WTC11 (cell line): ENCODE measurements at regions not wholly inside any gene's neighbourhood (a gene's known extent, or its start where the extent isn't known, plus 50 kb on each side); places are given as distances from the start of the nearest gene placed in this dataset.

Experiments used
- ATAC-seq: fragments of 200-7000 bp; cut with Tn5 transposase; 2 replicates; pipeline ENCODE4 v1.10.0; 2021; ENCODE audit warnings: mild to moderate bottlenecking, moderate library complexity
- CTCF ChIA-PET: fragments of 300-600 bp; sonication (Branson Sonifier 250); formaldehyde crosslinking; loops from one replicate; lab custom pipeline; 2021; ENCODE audit warnings: antibody characterized with exemption; lab: Charles Lee
- POLR2A ChIA-PET: fragments of 350-600 bp; sonication (Branson Sonifier 250); formaldehyde crosslinking; loops from one replicate; lab custom pipeline; 2021; ENCODE audit warnings: antibody characterized with exemption; lab: Charles Lee
- DNase-seq: peaks from one replicate; pipeline ENCODE4 v3.0.0; 2021; ENCODE audit warnings: low spot score
- H3K27ac Mint-ChIP-seq: 2 replicates; pipeline ENCODE4 v1.8.0; 2021; ENCODE audit warnings: mixed read lengths
- H3K27me3 Mint-ChIP-seq: 2 replicates; pipeline ENCODE4 v1.8.0; 2021; ENCODE audit warnings: low read depth, mild to moderate bottlenecking, moderate library complexity, mixed read lengths
- H3K36me3 Mint-ChIP-seq: 2 replicates; pipeline ENCODE4 v1.8.0; 2021; ENCODE audit warnings: mixed read lengths
- H3K4me1 Mint-ChIP-seq: 2 replicates; pipeline ENCODE4 v1.8.0; 2022; ENCODE audit warnings: mixed read lengths
- H3K4me3 Mint-ChIP-seq: 2 replicates; pipeline ENCODE4 v1.8.0; 2021; ENCODE audit warnings: mild to moderate bottlenecking, moderate library complexity, mixed read lengths
- H3K9me3 Mint-ChIP-seq: 2 replicates; pipeline ENCODE4 v1.8.0; 2021; ENCODE audit warnings: mixed read lengths
- CBFB ChIP-seq: sonication (generic); formaldehyde crosslinking; IDR thresholded peaks from 2 replicates; pipeline ENCODE4 v1.8.1; 2022; ENCODE audit warnings: mild to moderate bottlenecking, low read depth, missing genetic modification reagents
- FOXK1 ChIP-seq: sonication (generic); formaldehyde crosslinking; IDR thresholded peaks from 2 replicates; pipeline ENCODE4 v1.8.0; 2022; ENCODE audit warnings: mild to moderate bottlenecking, moderate library complexity, missing genetic modification reagents
- FOXP1 ChIP-seq: sonication (generic); formaldehyde crosslinking; IDR thresholded peaks from 2 replicates; pipeline ENCODE4 v1.8.0; 2022; ENCODE audit warnings: missing genetic modification reagents, mild to moderate bottlenecking, moderate library complexity, borderline replicate concordance
- MXD4 ChIP-seq: fragments of 250-450 bp; sonication (Bioruptor Pico); IDR thresholded peaks from 2 replicates; pipeline ENCODE4 v1.8.0; 2021; ENCODE audit warnings: mild to moderate bottlenecking, moderate library complexity, borderline replicate concordance
- NFYB ChIP-seq: sonication (generic); formaldehyde crosslinking; conservative IDR thresholded peaks from 2 replicates; pipeline ENCODE4 v1.8.0; 2022; ENCODE audit warnings: low read depth, missing genetic modification reagents
- NR3C1 ChIP-seq: sonication (generic); formaldehyde crosslinking; conservative IDR thresholded peaks from 2 replicates; pipeline ENCODE4 v1.8.1; 2023; ENCODE audit warnings: low read depth, mild to moderate bottlenecking, missing genetic modification reagents
- RORB ChIP-seq: fragments of 250-450 bp; sonication (Bioruptor Pico); IDR thresholded peaks from 2 replicates; pipeline ENCODE4 v1.9.0; 2021; ENCODE audit warnings: mild to moderate bottlenecking
- SMAD3 ChIP-seq: sonication (generic); formaldehyde crosslinking; IDR thresholded peaks from 2 replicates; pipeline ENCODE4 v1.8.0; 2022; ENCODE audit warnings: missing genetic modification reagents, mild to moderate bottlenecking, borderline replicate concordance
- SMAD4 ChIP-seq: sonication (generic); formaldehyde crosslinking; IDR thresholded peaks from 2 replicates; pipeline ENCODE4 v1.8.0; 2022; ENCODE audit warnings: mild to moderate bottlenecking, missing genetic modification reagents
- TP53 ChIP-seq: sonication (generic); formaldehyde crosslinking; IDR thresholded peaks from 2 replicates; pipeline ENCODE4 v1.8.1; 2023; ENCODE audit warnings: mild to moderate bottlenecking, missing genetic modification reagents
- ZNF263 ChIP-seq: sonication (generic); formaldehyde crosslinking; IDR thresholded peaks from 2 replicates; pipeline ENCODE4 v1.8.1; 2022; ENCODE audit warnings: low read depth, mild to moderate bottlenecking, moderate library complexity, missing genetic modification reagents
- ZNF671 ChIP-seq: fragments of 250-450 bp; sonication (Bioruptor Pico); IDR thresholded peaks from 2 replicates; pipeline ENCODE4 v1.8.0; 2021; ENCODE audit warnings: mild to moderate bottlenecking
- TF ChIP-seq, protein P1 (sequence below): sonication (generic); formaldehyde crosslinking; IDR thresholded peaks from 2 replicates; pipeline ENCODE4 v1.8.0; 2022; ENCODE audit warnings: missing genetic modification reagents
- TF ChIP-seq, protein P2 (sequence below): fragments of 250-450 bp; sonication (Bioruptor Pico); IDR thresholded peaks from 2 replicates; pipeline ENCODE4 v1.9.0; 2021; ENCODE audit warnings: mild to moderate bottlenecking
- TF ChIP-seq, protein P3 (sequence below): sonication (generic); formaldehyde crosslinking; IDR thresholded peaks from 2 replicates; pipeline ENCODE4 v1.8.1; 2022; ENCODE audit warnings: mild to moderate bottlenecking, missing genetic modification reagents, moderate library complexity, borderline replicate concordance
- TF ChIP-seq, protein P4 (sequence below): fragments of 250-450 bp; sonication (Bioruptor Pico); IDR thresholded peaks from 2 replicates; pipeline ENCODE4 v1.8.0; 2021; ENCODE audit warnings: mild to moderate bottlenecking
- TF ChIP-seq, protein P5 (sequence below): sonication (generic); formaldehyde crosslinking; IDR thresholded peaks from 2 replicates; pipeline ENCODE4 v1.8.0; 2022; ENCODE audit warnings: mild to moderate bottlenecking, missing genetic modification reagents
- TF ChIP-seq, protein P6 (sequence below): sonication (generic); formaldehyde crosslinking; conservative IDR thresholded peaks from 2 replicates; pipeline ENCODE4 v1.8.1; 2023; ENCODE audit warnings: mild to moderate bottlenecking, low read depth, missing genetic modification reagents, moderate library complexity
- TF ChIP-seq, protein P7 (sequence below): sonication (generic); formaldehyde crosslinking; IDR thresholded peaks from 2 replicates; pipeline ENCODE4 v1.8.0; 2023; ENCODE audit warnings: missing genetic modification reagents

DNA sequence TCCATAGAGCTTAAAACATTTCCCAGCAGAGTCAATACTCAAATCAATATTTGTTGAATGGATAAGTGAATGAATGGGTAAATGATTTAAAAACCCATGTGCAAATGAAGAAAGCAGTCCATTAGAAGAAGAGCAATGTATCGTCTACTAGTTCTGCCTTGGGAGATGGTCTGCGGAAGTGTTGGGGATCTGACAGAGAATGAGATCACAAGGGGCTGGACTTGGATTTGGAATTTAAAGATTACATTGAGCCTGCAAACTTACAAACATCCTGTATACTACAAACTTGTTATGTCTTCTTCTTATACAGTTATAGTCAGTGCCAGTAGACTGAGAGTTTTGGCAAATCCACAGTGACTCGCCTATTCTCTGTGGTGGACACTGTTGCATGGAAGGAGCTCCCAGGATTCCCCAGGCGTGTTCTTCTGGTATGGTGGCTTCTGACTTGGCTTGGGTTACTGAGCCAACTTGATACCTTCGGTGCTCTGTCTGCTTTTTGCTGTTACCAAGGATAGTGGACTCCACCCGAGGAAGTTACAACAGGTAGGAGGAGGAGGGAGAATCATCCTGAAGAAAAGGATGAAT lies 163.3 kb upstream of the SERPINE2 start (continued):
- TF ChIP-seq NFYB (CRISPR knock-in tag) (no peak), CBFB (CRISPR knock-in tag) (no peak)

DNA sequence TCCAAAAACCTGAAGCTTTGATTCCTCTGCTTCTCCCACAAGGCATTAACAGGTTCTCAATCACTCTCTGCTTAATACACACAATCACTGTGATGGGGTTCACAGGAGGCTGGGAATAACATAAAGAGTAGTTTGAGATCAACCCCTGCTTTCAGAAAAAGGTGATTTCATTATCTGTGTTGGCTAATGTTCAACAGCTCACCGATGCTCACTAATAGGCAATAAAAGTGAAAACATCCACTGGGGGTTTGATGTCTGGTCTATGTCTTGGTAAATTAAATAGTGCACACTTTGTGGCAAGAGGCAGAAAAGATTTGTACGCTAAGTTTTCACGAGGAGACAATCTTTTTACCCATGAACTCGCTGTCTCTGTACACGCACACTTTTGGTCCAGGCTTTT lies 159.3 kb upstream of the SERPINE2 start:
- Mint-ChIP-seq H3K4me1 (peaks cover 5% of the 10 kb centered on the region), H3K27ac (no peak overlapping the region), H3K9me3 (peaks cover 23% of the 10 kb centered on the region), H3K4me3 (no peak overlapping the region), H3K36me3 (peaks cover 8% of the 10 kb centered on the region), H3K27me3 (no peaks in the 10 kb centered on the region)
- POLR2A ChIA-PET = no interaction called here
- no peak for ATAC-seq
- no peak for DNase-seq
- CTCF ChIA-PET = no interaction called here
- TF ChIP-seq, protein P1, sequence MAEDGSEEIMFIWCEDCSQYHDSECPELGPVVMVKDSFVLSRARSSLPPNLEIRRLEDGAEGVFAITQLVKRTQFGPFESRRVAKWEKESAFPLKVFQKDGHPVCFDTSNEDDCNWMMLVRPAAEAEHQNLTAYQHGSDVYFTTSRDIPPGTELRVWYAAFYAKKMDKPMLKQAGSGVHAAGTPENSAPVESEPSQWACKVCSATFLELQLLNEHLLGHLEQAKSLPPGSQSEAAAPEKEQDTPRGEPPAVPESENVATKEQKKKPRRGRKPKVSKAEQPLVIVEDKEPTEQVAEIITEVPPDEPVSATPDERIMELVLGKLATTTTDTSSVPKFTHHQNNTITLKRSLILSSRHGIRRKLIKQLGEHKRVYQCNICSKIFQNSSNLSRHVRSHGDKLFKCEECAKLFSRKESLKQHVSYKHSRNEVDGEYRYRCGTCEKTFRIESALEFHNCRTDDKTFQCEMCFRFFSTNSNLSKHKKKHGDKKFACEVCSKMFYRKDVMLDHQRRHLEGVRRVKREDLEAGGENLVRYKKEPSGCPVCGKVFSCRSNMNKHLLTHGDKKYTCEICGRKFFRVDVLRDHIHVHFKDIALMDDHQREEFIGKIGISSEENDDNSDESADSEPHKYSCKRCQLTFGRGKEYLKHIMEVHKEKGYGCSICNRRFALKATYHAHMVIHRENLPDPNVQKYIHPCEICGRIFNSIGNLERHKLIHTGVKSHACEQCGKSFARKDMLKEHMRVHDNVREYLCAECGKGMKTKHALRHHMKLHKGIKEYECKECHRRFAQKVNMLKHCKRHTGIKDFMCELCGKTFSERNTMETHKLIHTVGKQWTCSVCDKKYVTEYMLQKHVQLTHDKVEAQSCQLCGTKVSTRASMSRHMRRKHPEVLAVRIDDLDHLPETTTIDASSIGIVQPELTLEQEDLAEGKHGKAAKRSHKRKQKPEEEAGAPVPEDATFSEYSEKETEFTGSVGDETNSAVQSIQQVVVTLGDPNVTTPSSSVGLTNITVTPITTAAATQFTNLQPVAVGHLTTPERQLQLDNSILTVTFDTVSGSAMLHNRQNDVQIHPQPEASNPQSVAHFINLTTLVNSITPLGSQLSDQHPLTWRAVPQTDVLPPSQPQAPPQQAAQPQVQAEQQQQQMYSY (CRISPR knock-in tag) = no peak
- no peak for TF ChIP-seq NR3C1 (CRISPR knock-in tag)
- TF ChIP-seq, protein P2, sequence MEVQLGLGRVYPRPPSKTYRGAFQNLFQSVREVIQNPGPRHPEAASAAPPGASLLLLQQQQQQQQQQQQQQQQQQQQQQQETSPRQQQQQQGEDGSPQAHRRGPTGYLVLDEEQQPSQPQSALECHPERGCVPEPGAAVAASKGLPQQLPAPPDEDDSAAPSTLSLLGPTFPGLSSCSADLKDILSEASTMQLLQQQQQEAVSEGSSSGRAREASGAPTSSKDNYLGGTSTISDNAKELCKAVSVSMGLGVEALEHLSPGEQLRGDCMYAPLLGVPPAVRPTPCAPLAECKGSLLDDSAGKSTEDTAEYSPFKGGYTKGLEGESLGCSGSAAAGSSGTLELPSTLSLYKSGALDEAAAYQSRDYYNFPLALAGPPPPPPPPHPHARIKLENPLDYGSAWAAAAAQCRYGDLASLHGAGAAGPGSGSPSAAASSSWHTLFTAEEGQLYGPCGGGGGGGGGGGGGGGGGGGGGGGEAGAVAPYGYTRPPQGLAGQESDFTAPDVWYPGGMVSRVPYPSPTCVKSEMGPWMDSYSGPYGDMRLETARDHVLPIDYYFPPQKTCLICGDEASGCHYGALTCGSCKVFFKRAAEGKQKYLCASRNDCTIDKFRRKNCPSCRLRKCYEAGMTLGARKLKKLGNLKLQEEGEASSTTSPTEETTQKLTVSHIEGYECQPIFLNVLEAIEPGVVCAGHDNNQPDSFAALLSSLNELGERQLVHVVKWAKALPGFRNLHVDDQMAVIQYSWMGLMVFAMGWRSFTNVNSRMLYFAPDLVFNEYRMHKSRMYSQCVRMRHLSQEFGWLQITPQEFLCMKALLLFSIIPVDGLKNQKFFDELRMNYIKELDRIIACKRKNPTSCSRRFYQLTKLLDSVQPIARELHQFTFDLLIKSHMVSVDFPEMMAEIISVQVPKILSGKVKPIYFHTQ = no peak
- TF ChIP-seq, protein P3, sequence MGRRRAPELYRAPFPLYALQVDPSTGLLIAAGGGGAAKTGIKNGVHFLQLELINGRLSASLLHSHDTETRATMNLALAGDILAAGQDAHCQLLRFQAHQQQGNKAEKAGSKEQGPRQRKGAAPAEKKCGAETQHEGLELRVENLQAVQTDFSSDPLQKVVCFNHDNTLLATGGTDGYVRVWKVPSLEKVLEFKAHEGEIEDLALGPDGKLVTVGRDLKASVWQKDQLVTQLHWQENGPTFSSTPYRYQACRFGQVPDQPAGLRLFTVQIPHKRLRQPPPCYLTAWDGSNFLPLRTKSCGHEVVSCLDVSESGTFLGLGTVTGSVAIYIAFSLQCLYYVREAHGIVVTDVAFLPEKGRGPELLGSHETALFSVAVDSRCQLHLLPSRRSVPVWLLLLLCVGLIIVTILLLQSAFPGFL (CRISPR knock-in tag) = no peak
- TF ChIP-seq FOXK1 (CRISPR knock-in tag) = no peak
- TF ChIP-seq SMAD3 (CRISPR knock-in tag) = no peak
- TF ChIP-seq ZNF671 (CRISPR knock-in tag) = no peak
- no peak for TF ChIP-seq RORB (CRISPR knock-in tag)
- TF ChIP-seq, protein P4, sequence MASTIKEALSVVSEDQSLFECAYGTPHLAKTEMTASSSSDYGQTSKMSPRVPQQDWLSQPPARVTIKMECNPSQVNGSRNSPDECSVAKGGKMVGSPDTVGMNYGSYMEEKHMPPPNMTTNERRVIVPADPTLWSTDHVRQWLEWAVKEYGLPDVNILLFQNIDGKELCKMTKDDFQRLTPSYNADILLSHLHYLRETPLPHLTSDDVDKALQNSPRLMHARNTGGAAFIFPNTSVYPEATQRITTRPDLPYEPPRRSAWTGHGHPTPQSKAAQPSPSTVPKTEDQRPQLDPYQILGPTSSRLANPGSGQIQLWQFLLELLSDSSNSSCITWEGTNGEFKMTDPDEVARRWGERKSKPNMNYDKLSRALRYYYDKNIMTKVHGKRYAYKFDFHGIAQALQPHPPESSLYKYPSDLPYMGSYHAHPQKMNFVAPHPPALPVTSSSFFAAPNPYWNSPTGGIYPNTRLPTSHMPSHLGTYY (CRISPR knock-in tag) = no peak
- no peak for TF ChIP-seq MXD4 (CRISPR knock-in tag)
- no peak for TF ChIP-seq FOXP1 (CRISPR knock-in tag)

DNA sequence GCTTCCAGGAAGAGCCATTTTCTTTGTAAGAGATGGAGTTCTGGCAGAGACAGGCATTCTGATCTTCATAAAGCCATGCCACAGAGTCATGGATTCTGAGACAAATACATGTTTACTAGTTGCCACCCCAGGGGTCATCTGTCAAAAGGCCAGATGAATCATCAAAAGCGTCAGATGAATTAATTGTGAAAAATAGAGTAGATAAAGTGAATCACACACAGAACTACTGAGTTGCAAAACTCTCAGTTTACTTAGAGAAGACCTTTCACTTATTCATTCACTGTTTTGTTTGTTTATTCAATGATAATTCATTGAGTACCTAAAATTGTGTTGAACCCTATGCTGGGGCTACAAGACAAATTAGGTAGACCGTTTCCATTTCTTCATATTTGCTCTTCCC lies 157.7 kb upstream of the SERPINE2 start:
- Mint-ChIP-seq H3K4me1 (peaks cover 5% of the 10 kb centered on the region), H3K36me3 (peaks cover 8% of the 10 kb centered on the region)

More for the DNA sequence above, 157.7 kb upstream of the SERPINE2 start:
- ChIA-PET CTCF (no interaction called here), POLR2A (no interaction called here)
- Mint-ChIP-seq H3K4me3 (no peak overlapping the region), H3K9me3 (peaks cover 12% of the 10 kb centered on the region), H3K27me3 (no peaks in the 10 kb centered on the region), H3K27ac (no peak overlapping the region)
- ATAC-seq (no peak), DNase-seq (no peak)
- TF ChIP-seq, protein P5, sequence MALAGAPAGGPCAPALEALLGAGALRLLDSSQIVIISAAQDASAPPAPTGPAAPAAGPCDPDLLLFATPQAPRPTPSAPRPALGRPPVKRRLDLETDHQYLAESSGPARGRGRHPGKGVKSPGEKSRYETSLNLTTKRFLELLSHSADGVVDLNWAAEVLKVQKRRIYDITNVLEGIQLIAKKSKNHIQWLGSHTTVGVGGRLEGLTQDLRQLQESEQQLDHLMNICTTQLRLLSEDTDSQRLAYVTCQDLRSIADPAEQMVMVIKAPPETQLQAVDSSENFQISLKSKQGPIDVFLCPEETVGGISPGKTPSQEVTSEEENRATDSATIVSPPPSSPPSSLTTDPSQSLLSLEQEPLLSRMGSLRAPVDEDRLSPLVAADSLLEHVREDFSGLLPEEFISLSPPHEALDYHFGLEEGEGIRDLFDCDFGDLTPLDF = no peak
- TF ChIP-seq, protein P6, sequence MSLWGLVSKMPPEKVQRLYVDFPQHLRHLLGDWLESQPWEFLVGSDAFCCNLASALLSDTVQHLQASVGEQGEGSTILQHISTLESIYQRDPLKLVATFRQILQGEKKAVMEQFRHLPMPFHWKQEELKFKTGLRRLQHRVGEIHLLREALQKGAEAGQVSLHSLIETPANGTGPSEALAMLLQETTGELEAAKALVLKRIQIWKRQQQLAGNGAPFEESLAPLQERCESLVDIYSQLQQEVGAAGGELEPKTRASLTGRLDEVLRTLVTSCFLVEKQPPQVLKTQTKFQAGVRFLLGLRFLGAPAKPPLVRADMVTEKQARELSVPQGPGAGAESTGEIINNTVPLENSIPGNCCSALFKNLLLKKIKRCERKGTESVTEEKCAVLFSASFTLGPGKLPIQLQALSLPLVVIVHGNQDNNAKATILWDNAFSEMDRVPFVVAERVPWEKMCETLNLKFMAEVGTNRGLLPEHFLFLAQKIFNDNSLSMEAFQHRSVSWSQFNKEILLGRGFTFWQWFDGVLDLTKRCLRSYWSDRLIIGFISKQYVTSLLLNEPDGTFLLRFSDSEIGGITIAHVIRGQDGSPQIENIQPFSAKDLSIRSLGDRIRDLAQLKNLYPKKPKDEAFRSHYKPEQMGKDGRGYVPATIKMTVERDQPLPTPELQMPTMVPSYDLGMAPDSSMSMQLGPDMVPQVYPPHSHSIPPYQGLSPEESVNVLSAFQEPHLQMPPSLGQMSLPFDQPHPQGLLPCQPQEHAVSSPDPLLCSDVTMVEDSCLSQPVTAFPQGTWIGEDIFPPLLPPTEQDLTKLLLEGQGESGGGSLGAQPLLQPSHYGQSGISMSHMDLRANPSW (CRISPR knock-in tag) = no peak
- TF ChIP-seq TP53 (CRISPR knock-in tag) (no peak), ZNF263 (CRISPR knock-in tag) (no peak), SMAD4 (CRISPR knock-in tag) (no peak)
- TF ChIP-seq, protein P7, sequence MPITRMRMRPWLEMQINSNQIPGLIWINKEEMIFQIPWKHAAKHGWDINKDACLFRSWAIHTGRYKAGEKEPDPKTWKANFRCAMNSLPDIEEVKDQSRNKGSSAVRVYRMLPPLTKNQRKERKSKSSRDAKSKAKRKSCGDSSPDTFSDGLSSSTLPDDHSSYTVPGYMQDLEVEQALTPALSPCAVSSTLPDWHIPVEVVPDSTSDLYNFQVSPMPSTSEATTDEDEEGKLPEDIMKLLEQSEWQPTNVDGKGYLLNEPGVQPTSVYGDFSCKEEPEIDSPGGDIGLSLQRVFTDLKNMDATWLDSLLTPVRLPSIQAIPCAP = no peak
